ENCODE measurements at regions not wholly inside any gene's neighbourhood (a gene's known extent, or its start where the extent isn't known, plus 50 kb on each side); places are given as distances from the start of the nearest gene placed in this dataset.

DNA sequence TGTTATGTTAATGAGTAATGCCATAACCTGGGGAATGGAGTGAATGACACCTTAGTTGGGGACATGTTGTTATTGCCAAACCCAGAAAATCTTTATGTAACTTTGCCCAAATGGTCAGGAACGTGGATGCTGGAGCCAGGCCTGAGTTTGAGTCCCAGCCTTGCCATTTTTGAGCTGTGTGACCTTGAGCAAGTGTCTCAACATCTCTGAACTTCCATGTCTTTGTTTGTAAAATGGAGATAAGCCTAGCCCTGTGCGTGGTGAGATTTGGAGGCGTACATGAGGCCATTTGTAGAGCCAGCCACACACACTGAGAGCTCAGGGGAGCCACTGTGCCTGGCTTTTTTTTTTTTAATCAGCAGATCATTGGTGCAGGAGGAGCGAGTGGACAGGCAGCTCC is 247.3 kb downstream of the FOXL1 start:
- TF ChIP-seq EZH2 (IDR thresholded peaks at IDR 0.05; ENCODE audit: insufficient read depth, poor library complexity, severe bottlenecking) (no peak), EZH2phosphoT487 (IDR thresholded peaks at IDR 0.05; ENCODE audit: insufficient read depth, low read depth) (no peak)

Measured in GM23248 (cell line).